ENCODE measurements at regions not wholly inside any gene's neighbourhood (a gene's known extent, or its start where the extent isn't known, plus 50 kb on each side); places are given as distances from the start of the nearest gene placed in this dataset.

GRCh38 chr1:4586611-4587160, 67.7 kb upstream of the AJAP1 start:
- no peak overlapping the region for H3K4me3 Mint-ChIP-seq
- DNase-seq (no peak), ATAC-seq (no peak)
- no peaks in the 10 kb centered on the region for H3K36me3 Mint-ChIP-seq (ENCODE audit: low read depth)
- H3K9me3 Mint-ChIP-seq (ENCODE audit: low read depth), result no peaks in the 10 kb centered on the region
- no peak overlapping the region for H3K27ac Mint-ChIP-seq
- intact Hi-C loops (cut with DNase I, micrococcal nuclease), result no loop called here
- ChIA-PET CTCF (interaction anchor here (2.8 kb wide), 1 partner anchor 11 kb away, joined by 16 read pairs; no protein-coding TSS in a partner anchor), POLR2A (no interaction called here)
- no peaks in the 10 kb centered on the region for H3K4me1 Mint-ChIP-seq
- H3K27me3 Mint-ChIP-seq, result peaks cover 34% of the 10 kb centered on the region

- H3K27ac Mint-ChIP-seq, result no peak overlapping the region
- H3K4me3 Mint-ChIP-seq, result no peak overlapping the region
- CTCF ChIA-PET, result no interaction called here
- intact Hi-C loops (cut with DNase I, micrococcal nuclease), result no loop called here
- DNase-seq (no peak), ATAC-seq (no peak)
- POLR2A ChIA-PET, result no interaction called here
- no peaks in the 10 kb centered on the region for H3K36me3 Mint-ChIP-seq (ENCODE audit: low read depth)
- no peaks in the 10 kb centered on the region for H3K4me1 Mint-ChIP-seq
- H3K9me3 Mint-ChIP-seq (ENCODE audit: low read depth), result no peaks in the 10 kb centered on the region
- peaks cover 34% of the 10 kb centered on the region for H3K27me3 Mint-ChIP-seq
Observed at GRCh38 chr1:4587721-4588120, 66.7 kb upstream of the AJAP1 start.

GRCh38 chr1:4590756-4591155, 63.7 kb upstream of the AJAP1 start:
- intact Hi-C loops (cut with DNase I, micrococcal nuclease), result no loop called here
- Mint-ChIP-seq H3K36me3 (ENCODE audit: low read depth) (no peaks in the 10 kb centered on the region), H3K9me3 (ENCODE audit: low read depth) (no peaks in the 10 kb centered on the region), H3K4me1 (no peaks in the 10 kb centered on the region), H3K27ac (no peak overlapping the region), H3K4me3 (no peak overlapping the region), H3K27me3 (peaks cover 15% of the 10 kb centered on the region)
- ChIA-PET CTCF (no interaction called here), POLR2A (no interaction called here)
- ATAC-seq, result no peak
- DNase-seq, result no peak

- Mint-ChIP-seq H3K9me3 (ENCODE audit: low read depth) (no peaks in the 10 kb centered on the region), H3K27me3 (peaks cover 4% of the 10 kb centered on the region), H3K27ac (no peak overlapping the region), H3K36me3 (ENCODE audit: low read depth) (no peaks in the 10 kb centered on the region), H3K4me1 (no peaks in the 10 kb centered on the region), H3K4me3 (no peak overlapping the region)
- intact Hi-C loops (cut with DNase I, micrococcal nuclease), result no loop called here
- ChIA-PET CTCF (no interaction called here), POLR2A (no interaction called here)
- DNase-seq, result no peak
- no peak for ATAC-seq
Observed at GRCh38 chr1:4591926-4592325, 62.5 kb upstream of the AJAP1 start.

GRCh38 chr1:4593106-4593505, 61.3 kb upstream of the AJAP1 start:
- ChIA-PET POLR2A (no interaction called here), CTCF (no interaction called here)
- Mint-ChIP-seq H3K27me3 (no peaks in the 10 kb centered on the region), H3K27ac (no peak overlapping the region), H3K4me1 (no peaks in the 10 kb centered on the region), H3K36me3 (ENCODE audit: low read depth) (no peaks in the 10 kb centered on the region), H3K9me3 (ENCODE audit: low read depth) (no peaks in the 10 kb centered on the region), H3K4me3 (no peak overlapping the region)
- intact Hi-C loops (cut with DNase I, micrococcal nuclease), result no loop called here
- DNase-seq (no peak), ATAC-seq (no peak)

GRCh38 chr1:4594286-4594991, 60.0 kb upstream of the AJAP1 start:
- H3K27me3 Mint-ChIP-seq, result no peaks in the 10 kb centered on the region
- no peak for DNase-seq
- H3K36me3 Mint-ChIP-seq (ENCODE audit: low read depth), result no peaks in the 10 kb centered on the region
- intact Hi-C loops (cut with DNase I, micrococcal nuclease), result no loop called here
- ChIA-PET CTCF (no interaction called here), POLR2A (no interaction called here)
- no peaks in the 10 kb centered on the region for H3K4me1 Mint-ChIP-seq
- H3K27ac Mint-ChIP-seq, result no peak overlapping the region
- ATAC-seq, result no peak
- H3K4me3 Mint-ChIP-seq, result no peak overlapping the region
- no peaks in the 10 kb centered on the region for H3K9me3 Mint-ChIP-seq (ENCODE audit: low read depth)

GRCh38 chr1:4595341-4596225, 58.8 kb upstream of the AJAP1 start:
- no peak for ATAC-seq
- Mint-ChIP-seq H3K27me3 (no peaks in the 10 kb centered on the region), H3K36me3 (ENCODE audit: low read depth) (no peaks in the 10 kb centered on the region), H3K9me3 (ENCODE audit: low read depth) (no peaks in the 10 kb centered on the region), H3K4me1 (no peaks in the 10 kb centered on the region), H3K27ac (no peak overlapping the region), H3K4me3 (no peak overlapping the region)
- ChIA-PET POLR2A (no interaction called here), CTCF (no interaction called here)
- DNase-seq, result no peak
- intact Hi-C loops (cut with DNase I, micrococcal nuclease), result no loop called here

- intact Hi-C loops (cut with DNase I, micrococcal nuclease), result no loop called here
- H3K9me3 Mint-ChIP-seq (ENCODE audit: low read depth), result no peaks in the 10 kb centered on the region
- peaks cover 5% of the 10 kb centered on the region for H3K27me3 Mint-ChIP-seq
- no peak for ATAC-seq
- no peak for DNase-seq
- no peaks in the 10 kb centered on the region for H3K4me1 Mint-ChIP-seq
- no peak overlapping the region for H3K4me3 Mint-ChIP-seq
- ChIA-PET CTCF (interaction anchor here (1.4 kb wide), 1 partner anchor 12 kb away, joined by 6 read pairs; no protein-coding TSS in a partner anchor), POLR2A (no interaction called here)
- no peaks in the 10 kb centered on the region for H3K36me3 Mint-ChIP-seq (ENCODE audit: low read depth)
- H3K27ac Mint-ChIP-seq, result no peak overlapping the region
Observed at GRCh38 chr1:4596486-4596885, 57.9 kb upstream of the AJAP1 start.

- intact Hi-C loops (cut with DNase I, micrococcal nuclease), result no loop called here
Observed at GRCh38 chr1:4597020-4597419, 57.4 kb upstream of the AJAP1 start.

GRCh38 chr1:4598561-4598960, 55.8 kb upstream of the AJAP1 start:
- no peak for ATAC-seq
- Mint-ChIP-seq H3K27ac (no peak overlapping the region), H3K36me3 (ENCODE audit: low read depth) (no peaks in the 10 kb centered on the region), H3K9me3 (ENCODE audit: low read depth) (no peaks in the 10 kb centered on the region), H3K4me1 (no peaks in the 10 kb centered on the region), H3K4me3 (no peak overlapping the region), H3K27me3 (peaks cover 11% of the 10 kb centered on the region)
- POLR2A ChIA-PET, result no interaction called here
- intact Hi-C loops (cut with DNase I, micrococcal nuclease), result no loop called here
- CTCF ChIA-PET, result interaction anchor here (0.6 to 1.5 kb wide), 2 partner anchors 13 to 73 kb away, joined by 3 to 5 read pairs; no protein-coding TSS in a partner anchor
- no peak for DNase-seq

More at GRCh38 chr1:4597020-4597419, 57.4 kb upstream of the AJAP1 start:
- H3K4me1 Mint-ChIP-seq, result no peaks in the 10 kb centered on the region
- no peak for ATAC-seq
- ChIA-PET CTCF (interaction anchor here (1.4 kb wide), 1 partner anchor 12 kb away, joined by 6 read pairs; no protein-coding TSS in a partner anchor), POLR2A (no interaction called here)
- no peak overlapping the region for H3K4me3 Mint-ChIP-seq
- H3K27ac Mint-ChIP-seq, result no peak overlapping the region
- no peaks in the 10 kb centered on the region for H3K36me3 Mint-ChIP-seq (ENCODE audit: low read depth)
- H3K27me3 Mint-ChIP-seq, result peaks cover 5% of the 10 kb centered on the region
- no peaks in the 10 kb centered on the region for H3K9me3 Mint-ChIP-seq (ENCODE audit: low read depth)
- no peak for DNase-seq

- Mint-ChIP-seq H3K27ac (no peak overlapping the region), H3K27me3 (peaks cover 13% of the 10 kb centered on the region), H3K36me3 (ENCODE audit: low read depth) (no peaks in the 10 kb centered on the region), H3K4me3 (no peak overlapping the region), H3K4me1 (no peaks in the 10 kb centered on the region), H3K9me3 (ENCODE audit: low read depth) (no peaks in the 10 kb centered on the region)
- ChIA-PET POLR2A (no interaction called here), CTCF (interaction anchor here (1.5 kb wide), 1 partner anchor 14 kb away, joined by 5 read pairs; no protein-coding TSS in a partner anchor)
- DNase-seq (no peak), ATAC-seq (no peak)
- intact Hi-C loops (cut with DNase I, micrococcal nuclease), result no loop called here
Observed at GRCh38 chr1:4599521-4599920, 54.9 kb upstream of the AJAP1 start.

Measured in activated CD4-positive, alpha-beta T cell treated with anti-CD3 and anti-CD28 coated beads for 36 hours (primary cell).